A673 (cell line): ENCODE measurements at regions not wholly inside any gene's neighbourhood (a gene's known extent, or its start where the extent isn't known, plus 50 kb on each side); places are given as distances from the start of the nearest gene placed in this dataset.

ENCODE experiments used
- CTCF ChIP-seq: fragments of 300-800, 200-600 bp; sonication (generic); conservative IDR thresholded peaks from 2 replicates; pipeline ENCODE4 v1.5.1; 2017; ENCODE audit warnings: low read depth, mild to moderate bottlenecking, antibody characterized with exemption, low read length, moderate library complexity, mixed read lengths
- EZH2 ChIP-seq: fragments of 200-600 bp; sonication (generic); IDR thresholded peaks from 2 replicates; pipeline ENCODE4 v1.6.1; 2017; ENCODE audit warnings: borderline replicate concordance, low read depth, mild to moderate bottlenecking, mixed read lengths, antibody characterized with exemption, low read length; ENCODE audit not compliant: poor library complexity, severe bottlenecking

- TF ChIP-seq CTCF (no peak), EZH2 (no peak)
Measured at GRCh38 chr7:113657603-113658002, 261.2 kb downstream of the PPP1R3A start.
